GM20431 (cell line): ENCODE measurements at regions not wholly inside any gene's neighbourhood (a gene's known extent, or its start where the extent isn't known, plus 50 kb on each side); places are given as distances from the start of the nearest gene placed in this dataset.
"Not testable (repeated sequence)": the region's sequence is repeated elsewhere in the genome, so short reads cannot be mapped to it uniquely, and the experiment has no call there.

Experiments used
- in situ Hi-C: fragments of 300-500 bp; cut with MseI, MboI; formaldehyde crosslinking; loops from one replicate; pipeline ENCODE4 v1.15.0; 2020; ENCODE audit warnings: low sequenced_read_pairs; ENCODE audit not compliant: unreplicated experiment

GRCh38 chr2:8144785-8145184 lies 537.1 kb upstream of the ID2 start:
- in situ Hi-C loops = no loop called here

DNA sequence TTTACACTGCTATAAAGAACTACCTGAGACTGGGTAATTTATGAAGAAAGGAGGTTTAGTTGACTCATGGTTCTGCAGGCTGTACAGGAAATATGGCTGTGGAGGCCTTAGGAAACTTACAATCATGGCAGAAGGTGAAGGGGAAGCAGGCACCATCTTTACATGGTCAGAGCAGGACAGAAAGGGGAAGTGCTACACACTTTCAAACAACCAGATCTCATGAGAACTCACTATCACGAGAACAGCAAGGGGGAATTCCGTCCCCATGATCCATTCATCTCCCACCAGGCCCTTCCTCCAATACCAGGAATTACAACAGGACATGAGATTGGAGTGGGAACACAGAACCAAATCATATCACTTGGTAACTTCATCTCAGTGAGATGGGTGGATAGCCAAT lies 536.5 kb upstream of the ID2 start:
- in situ Hi-C loops = not testable (repeated sequence)

- in situ Hi-C loops = no loop called here
Observed at GRCh38 chr2:8146132-8147005, 535.5 kb upstream of the ID2 start.

DNA sequence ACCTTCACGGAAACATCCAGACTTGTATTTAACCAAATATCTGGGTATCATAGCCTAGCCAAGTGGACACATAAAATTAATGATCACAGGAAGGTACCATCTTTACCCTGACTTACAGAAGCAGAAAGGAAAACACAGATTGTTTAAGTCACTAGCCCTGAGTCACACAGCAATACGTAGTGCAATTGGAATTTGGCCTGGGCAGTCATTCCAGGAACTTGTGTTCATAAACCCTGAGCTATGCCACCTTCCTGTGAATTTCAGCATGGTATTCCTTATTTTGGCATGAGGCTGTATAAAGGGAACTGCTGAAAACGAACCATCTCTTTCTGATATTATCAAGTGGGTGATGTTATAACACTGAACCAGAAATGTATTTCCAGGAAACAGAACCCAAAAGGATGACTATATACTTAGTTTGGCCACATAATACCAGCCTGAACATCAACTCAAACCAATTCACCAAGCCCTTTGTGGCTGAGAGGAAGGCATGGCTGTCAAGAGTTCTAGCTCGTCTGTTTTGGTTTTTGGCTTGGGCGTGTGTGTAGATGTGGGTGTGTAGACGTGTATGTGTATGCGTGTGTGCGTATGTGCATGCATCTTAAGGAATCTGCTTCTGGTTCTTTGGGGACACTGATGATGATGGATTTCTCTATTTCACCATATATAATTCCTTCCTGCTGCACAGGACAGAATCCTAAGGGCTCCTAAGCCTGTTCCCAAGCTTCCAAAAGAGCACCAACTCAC lies 533.4 kb upstream of the ID2 start:
- in situ Hi-C loops = no loop called here

DNA sequence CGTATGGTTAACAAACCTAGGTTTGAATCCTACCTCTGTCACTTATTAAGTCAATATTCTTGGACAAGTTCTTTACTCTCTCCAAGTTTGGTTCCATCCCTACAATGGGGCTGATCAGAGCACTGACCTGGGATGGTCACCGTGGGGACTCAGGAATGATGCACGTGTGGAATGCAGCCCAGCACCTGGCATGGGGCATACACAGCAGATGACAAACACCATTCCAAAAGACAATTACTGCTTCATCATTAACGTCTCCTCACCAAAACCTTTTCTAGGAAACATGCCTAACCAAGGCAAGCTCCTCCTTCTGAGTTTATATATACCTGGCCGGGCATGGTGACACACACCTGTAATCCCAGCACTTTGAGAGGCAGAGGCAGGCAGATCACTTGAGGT lies 532.9 kb upstream of the ID2 start:
- in situ Hi-C loops = no loop called here

GRCh38 chr2:8149985-8150539 lies 531.8 kb upstream of the ID2 start:
- in situ Hi-C loops = no loop called here

DNA sequence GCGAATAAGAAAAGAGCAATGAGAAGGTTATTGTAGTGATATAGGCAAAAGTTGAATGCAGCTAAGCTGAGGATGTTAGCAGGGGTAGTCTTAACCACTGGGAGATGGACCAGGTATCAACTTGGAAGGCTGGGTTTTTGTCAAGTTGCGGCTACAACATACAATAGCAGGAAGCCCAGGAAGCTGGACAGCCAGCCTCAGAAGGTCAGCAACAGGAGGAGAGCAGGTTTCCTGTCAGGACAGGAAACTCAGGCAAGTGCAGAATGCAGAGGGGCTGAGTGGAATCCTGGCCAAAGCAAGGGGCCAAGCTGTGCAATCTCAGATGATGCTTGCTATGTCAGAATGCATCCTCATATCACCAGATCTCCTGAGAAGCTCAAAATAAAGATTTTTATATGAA lies 530.0 kb upstream of the ID2 start:
- in situ Hi-C loops = no loop called here

DNA sequence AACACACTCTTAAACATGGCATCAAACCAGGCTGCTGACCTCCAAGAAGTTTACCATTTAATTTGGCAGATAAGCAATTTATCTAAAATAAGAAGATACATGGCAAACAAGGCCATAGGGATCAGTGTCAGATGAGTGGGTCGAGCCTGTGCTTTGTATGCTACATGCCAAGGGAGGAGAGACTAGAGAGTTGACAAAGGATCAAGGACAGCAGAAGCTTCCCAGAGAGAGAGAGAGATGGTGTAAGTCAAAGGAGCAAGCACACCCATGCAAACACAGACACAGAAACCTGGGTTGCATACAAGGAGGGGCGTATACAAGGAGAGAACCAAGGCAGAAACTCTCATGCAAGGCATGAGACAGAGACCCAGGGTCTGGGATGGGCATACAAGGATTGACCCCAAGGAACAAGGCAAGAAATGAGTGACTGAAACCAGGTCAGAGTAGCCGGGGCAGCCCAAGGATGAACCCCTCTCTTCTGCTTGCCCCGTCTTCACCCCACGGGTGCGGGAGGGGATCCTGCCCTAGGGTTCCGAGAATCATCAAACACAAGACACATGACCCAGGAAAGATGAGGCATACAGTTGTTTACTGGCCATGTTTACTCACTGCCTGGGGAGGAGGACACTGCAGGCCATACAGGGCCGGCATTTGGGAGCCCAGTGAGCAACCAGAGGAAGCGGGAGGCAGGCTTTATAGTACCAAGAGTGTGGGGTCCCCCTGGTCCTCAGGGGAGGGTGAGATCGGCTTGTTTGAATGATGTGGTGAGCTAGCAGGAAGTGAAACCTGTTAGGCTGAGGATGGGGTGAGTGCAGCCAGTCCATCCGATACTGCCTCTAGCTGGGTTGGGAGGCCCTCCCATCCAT lies 529.2 kb upstream of the ID2 start:
- in situ Hi-C loops = no loop called here

DNA sequence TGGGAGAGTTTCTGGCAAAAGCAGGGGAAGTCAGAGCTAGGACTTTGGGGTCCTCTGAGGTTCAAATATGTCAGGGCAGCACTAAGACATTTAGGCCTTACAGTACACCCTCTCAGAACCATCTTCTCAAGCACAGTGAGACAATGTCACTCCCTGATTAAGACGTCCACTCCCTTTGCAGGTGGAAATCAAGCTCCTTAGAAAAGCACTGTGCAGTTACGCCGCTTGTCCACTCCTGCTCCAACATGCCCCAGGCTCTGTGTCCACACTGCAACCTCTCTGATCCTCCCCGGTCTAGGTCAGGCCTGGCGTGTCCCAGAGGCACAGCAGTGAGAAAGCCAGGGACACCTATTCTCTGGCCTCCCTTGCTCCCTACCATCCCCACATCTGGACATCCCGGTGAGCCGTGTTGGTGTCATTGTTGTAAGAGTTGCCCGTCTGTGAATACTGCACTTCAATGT lies 528.6 kb upstream of the ID2 start:
- in situ Hi-C loops = no loop called here

GRCh38 chr2:8154270-8154669 lies 527.6 kb upstream of the ID2 start:
- in situ Hi-C loops = no loop called here

DNA sequence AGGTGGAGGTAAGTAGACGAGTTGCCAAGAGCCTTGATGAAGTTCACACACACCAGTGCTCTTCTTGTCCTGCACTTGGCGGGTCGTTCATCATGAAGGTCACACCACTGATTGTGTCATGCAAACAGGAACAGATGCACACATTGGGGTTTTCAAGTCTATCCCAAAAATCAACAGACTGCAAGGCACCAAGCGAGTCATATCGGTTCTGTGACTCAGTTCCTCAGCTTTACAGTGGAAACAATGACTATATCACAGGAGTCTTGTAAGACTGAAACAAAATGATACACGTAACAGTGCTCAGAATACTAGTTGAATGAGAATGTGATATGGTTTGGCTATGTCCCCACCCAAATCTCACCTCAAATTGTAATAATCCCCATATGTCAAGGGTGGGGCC lies 526.9 kb upstream of the ID2 start:
- in situ Hi-C loops = no loop called here

DNA sequence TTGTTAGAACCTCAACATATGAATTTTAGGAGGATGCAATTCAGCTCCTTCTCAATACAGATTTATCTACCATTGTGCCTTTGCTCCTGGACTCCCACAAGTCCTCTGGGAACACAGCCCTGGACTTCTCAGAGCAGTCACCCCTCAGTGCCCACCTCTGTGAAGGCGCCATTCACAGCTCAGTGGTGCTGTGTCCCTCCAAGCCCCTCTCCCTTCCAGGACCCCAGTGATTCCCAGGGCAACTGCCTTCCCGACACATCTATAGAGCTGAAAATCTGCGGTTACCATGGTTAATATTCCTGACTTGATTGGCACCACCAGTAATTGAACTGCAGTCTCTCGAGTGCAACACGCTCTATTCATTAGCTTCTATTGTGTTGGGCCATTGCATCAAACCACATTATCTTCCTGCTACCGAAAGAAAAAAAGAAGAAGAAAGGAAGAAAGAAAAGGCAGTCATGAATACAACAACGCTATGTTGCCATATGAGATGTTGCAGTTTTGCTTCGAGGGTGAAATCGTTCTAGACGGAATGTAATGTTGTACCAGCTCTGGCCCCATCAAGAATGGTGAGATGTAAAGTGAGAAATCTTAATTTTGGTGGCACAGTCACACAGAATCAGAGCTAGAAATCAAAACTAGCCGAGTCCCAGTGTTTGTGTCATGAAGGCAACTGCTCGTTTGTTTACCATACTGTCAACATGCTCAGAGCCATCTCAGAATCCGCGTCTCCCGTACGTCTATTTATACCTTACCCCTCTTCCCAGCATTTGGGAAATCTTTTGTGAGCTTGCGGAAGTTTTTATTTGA lies 524.0 kb upstream of the ID2 start:
- in situ Hi-C loops = no loop called here

DNA sequence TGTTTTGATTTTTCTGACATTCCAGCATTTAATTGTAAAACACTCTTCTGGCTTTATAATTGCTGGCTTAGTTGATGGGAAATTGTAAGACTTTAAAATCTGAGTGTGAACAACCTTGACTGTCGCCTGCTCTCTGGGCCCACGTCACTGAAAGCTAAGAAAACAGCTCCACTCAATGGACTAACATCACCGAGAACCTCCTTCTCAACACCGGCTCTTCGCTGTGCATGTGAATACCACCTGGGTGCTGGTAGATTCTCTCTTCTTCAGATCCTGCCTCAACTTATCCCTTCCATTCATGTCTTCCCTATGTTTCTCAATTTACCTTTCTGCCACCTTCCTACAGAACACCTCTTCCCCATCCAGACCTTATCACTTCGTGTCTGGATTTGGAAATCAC lies 523.1 kb upstream of the ID2 start:
- in situ Hi-C loops = no loop called here

DNA sequence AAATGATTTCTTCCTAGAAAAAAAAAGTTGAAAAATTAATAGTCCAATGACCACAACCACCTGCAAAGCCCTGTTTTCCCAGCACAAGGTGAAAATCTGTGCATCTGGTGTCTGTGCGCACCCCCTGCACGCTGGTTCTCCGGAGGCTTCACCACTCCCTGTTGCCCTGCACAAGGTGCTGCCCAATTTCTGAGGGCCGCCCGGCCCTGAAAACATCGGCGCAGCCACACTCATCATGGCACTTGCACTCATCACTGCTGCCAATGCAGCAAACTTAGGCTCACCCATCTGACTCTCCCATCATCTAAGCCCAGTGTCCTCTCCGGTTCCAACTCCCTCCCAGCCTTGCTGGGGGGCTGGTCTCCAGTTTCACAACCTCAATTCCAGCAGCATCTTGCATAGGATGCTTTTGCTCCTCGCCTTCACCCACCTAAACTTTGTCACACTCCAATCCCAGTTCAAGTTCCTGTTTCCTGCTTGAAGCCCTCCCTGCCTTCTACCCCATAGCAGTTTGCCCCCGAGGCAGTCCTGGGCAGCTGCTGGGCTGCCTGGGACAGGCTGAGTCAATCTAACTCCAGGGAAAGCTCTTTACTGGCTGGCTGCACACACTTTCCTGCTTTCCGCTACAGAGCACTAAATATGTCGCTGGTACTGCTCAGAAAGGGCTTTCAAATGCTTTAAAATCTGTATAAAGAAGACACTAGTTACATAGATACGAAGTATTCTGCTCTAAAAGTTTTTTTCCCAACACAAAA lies 522.5 kb upstream of the ID2 start:
- in situ Hi-C loops = no loop called here

GRCh38 chr2:8159966-8160603 lies 521.8 kb upstream of the ID2 start:
- in situ Hi-C loops = no loop called here

DNA sequence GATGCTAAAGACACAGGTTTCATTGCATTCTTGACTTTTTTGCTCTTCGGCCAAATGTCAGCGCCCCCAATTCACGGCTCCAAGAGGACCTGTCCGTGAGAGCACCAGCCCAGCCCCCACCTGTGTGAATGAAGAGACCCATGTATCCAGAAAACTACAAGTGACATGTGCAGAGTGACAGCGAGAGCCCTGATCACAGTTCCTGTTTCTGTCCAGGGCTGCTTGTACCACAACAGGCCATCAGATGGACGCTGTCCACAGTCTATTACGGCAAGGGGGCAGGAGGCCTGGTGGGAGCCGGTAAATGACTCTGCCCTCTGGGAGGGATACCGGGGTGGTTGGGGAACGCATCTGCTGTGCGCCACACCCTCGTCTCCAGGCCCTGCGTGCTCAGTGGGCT lies 520.9 kb upstream of the ID2 start:
- in situ Hi-C loops = no loop called here

DNA sequence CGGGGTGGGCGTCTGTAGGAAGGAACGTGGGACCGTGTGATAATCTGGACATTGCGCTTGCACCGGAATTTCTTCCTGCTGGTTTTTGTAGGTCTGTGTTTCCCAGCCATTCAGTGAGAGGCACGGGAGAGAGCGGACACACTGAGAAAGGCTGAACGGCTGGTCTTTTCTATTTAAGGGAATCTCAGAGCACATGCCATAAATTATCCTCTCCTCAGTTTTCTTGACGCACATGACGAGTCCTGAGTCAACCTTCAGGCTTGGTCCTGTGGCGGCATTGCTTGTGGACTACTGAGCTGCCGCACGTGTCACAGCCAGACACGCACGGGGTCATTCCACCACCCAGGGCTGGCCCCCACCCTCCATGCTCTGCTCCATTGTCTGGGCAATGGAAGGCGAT lies 519.3 kb upstream of the ID2 start:
- in situ Hi-C loops = no loop called here

GRCh38 chr2:8165550-8165949 lies 516.3 kb upstream of the ID2 start:
- in situ Hi-C loops = no loop called here
